ENCODE measurements at regions not wholly inside any gene's neighbourhood (a gene's known extent, or its start where the extent isn't known, plus 50 kb on each side); places are given as distances from the start of the nearest gene placed in this dataset.

DNA sequence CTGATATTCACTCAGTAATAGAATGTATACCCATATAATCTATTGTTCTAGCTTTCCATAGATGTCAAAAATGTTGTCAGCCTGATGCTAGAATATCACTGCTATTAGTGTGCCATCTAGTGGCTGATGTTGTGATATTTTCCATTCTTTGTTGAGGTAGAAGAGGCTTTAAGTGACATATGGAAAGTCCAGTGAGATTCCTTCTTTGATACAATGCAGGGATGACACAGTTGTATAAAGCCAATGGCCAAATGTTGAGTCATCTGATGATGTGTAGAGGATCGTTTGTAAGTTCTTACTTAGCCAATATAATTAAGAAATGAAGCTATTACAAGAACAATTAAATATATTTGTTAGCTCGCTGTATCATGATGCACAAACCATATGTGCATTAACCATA, 58.1 kb upstream of the PCED1B start:
- peaks cover 34% of the 10 kb centered on the region for H3K4me1 Mint-ChIP-seq (ENCODE audit: insufficient read depth, unreplicated experiment)
- no TSS peak for BruUV-seq (replicated peaks)
- no peaks in the 10 kb centered on the region for H3K36me3 Mint-ChIP-seq (ENCODE audit: insufficient read depth, unreplicated experiment)
- ChIA-PET POLR2A (interaction anchor here (0.6 to 1.2 kb wide), 5 partner anchors 22 to 950 kb away, joined by 3 read pairs; no protein-coding TSS in a partner anchor), CTCF (interaction anchor here (0.5 to 3.2 kb wide), 50 partner anchors 9 to 1176 kb away, joined by 3 to 40 read pairs (median 3); no protein-coding TSS in a partner anchor)
- no peaks in the 10 kb centered on the region for H3K9me3 Mint-ChIP-seq (ENCODE audit: unreplicated experiment)
- peak; percentile 86 for DNase-seq (ENCODE audit: unreplicated experiment)
- TF ChIP-seq, protein P1, sequence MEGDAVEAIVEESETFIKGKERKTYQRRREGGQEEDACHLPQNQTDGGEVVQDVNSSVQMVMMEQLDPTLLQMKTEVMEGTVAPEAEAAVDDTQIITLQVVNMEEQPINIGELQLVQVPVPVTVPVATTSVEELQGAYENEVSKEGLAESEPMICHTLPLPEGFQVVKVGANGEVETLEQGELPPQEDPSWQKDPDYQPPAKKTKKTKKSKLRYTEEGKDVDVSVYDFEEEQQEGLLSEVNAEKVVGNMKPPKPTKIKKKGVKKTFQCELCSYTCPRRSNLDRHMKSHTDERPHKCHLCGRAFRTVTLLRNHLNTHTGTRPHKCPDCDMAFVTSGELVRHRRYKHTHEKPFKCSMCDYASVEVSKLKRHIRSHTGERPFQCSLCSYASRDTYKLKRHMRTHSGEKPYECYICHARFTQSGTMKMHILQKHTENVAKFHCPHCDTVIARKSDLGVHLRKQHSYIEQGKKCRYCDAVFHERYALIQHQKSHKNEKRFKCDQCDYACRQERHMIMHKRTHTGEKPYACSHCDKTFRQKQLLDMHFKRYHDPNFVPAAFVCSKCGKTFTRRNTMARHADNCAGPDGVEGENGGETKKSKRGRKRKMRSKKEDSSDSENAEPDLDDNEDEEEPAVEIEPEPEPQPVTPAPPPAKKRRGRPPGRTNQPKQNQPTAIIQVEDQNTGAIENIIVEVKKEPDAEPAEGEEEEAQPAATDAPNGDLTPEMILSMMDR (IDR thresholded peaks at IDR 0.05; ENCODE audit: unreplicated experiment): peak; percentile 57
- no peak overlapping the region for H3K4me3 Mint-ChIP-seq (ENCODE audit: unreplicated experiment)
- no peaks in the 10 kb centered on the region for H3K27me3 Mint-ChIP-seq (ENCODE audit: insufficient read depth, unreplicated experiment)
- no peak overlapping the region for H3K27ac Mint-ChIP-seq (ENCODE audit: low read depth, unreplicated experiment)
- intact Hi-C loops (cut with micrococcal nuclease): loop anchor here (1.0 to 10.0 kb wide), 7 partner anchors 37 to 949 kb away; partner anchors contain the start of gene SLC38A2

DNA sequence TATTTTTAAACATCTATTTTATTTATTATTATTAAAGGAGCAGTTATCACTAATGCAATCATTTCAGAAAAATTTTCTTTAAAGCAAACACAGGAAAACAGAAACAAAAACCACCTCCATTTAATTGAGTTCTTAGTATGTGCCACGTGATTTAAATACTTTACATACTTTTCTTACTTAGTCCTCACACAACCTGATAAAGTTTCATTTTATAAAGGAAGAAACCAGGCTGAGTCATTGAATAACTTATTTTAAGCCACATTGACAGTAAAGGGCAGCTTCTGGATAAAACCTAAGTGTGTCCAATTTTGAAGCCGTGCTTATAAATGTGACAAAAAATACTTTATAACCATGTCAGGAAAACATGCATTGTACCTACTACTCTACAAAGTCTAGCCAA, 57.1 kb upstream of the PCED1B start:
- Mint-ChIP-seq H3K9me3 (ENCODE audit: unreplicated experiment) (no peaks in the 10 kb centered on the region), H3K36me3 (ENCODE audit: insufficient read depth, unreplicated experiment) (no peaks in the 10 kb centered on the region), H3K4me1 (ENCODE audit: insufficient read depth, unreplicated experiment) (peaks cover 31% of the 10 kb centered on the region), H3K27ac (ENCODE audit: low read depth, unreplicated experiment) (no peak overlapping the region), H3K27me3 (ENCODE audit: insufficient read depth, unreplicated experiment) (no peaks in the 10 kb centered on the region), H3K4me3 (ENCODE audit: unreplicated experiment) (no peak overlapping the region)
- POLR2A ChIA-PET: no interaction called here
- no TSS peak for BruUV-seq (replicated peaks)
- CTCF ChIA-PET: interaction anchor here (0.6 to 3.2 kb wide), 11 partner anchors 8 to 898 kb away, joined by 3 to 26 read pairs (median 4); no protein-coding TSS in a partner anchor
- peak; percentile 40 for DNase-seq (ENCODE audit: unreplicated experiment)
- intact Hi-C loops (cut with micrococcal nuclease): loop anchor here (5.0 to 10.0 kb wide), 2 partner anchors 537 to 650 kb away; partner anchors contain the start of gene SLC38A2
- TF ChIP-seq, protein P1 (IDR thresholded peaks at IDR 0.05; ENCODE audit: unreplicated experiment): no peak

DNA sequence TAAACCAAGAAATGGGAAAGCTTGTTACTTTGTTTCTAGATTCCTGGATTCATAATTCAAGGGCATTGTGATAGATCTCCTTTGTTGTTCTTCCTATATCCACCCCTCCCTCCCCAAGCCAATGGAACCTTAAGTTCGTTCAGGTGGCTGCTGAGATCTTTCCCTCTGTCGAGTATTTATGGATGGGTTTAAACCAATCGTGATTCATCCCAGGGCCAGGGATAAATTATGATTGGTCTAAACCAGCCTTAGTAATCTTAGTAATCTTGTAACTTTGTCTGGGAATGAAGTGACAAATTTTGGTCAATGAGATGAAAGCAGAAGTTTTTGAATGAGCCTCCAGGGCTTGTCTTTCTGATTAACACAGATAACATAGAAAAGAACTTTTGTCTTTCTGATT, 56.1 kb upstream of the PCED1B start:
- TF ChIP-seq, protein P1 (IDR thresholded peaks at IDR 0.05; ENCODE audit: unreplicated experiment): no peak
- peak overlapping the region; percentile 19 for H3K27ac Mint-ChIP-seq (ENCODE audit: low read depth, unreplicated experiment)

DNA sequence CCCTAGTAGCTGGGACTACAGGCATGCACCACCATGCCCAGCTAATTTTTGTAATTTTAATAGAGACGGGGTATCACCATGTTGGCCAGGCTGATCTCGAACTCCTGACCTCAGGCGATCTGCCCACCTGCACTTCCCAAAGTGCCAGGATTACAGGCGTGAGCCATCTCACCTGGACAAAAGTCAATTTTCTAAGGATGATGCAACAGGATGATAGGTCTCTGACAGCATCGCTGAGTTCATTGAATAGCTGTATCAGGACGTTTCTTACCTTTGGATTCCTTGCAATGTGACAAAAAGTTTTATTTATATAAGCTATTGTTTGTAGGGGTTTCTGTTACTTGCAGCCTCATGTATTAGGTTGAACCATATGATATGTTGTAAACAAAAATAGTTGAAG, 55.5 kb upstream of the PCED1B start:
- ChIA-PET POLR2A (interaction anchor here (0.6 to 1.0 kb wide), 2 partner anchors 54 to 320 kb away, joined by 3 to 5 read pairs; no protein-coding TSS in a partner anchor), CTCF (interaction anchor here (0.6 to 1.5 kb wide), 5 partner anchors 9 to 899 kb away, joined by 3 to 10 read pairs (median 5); no protein-coding TSS in a partner anchor)
- Mint-ChIP-seq H3K36me3 (ENCODE audit: insufficient read depth, unreplicated experiment) (no peaks in the 10 kb centered on the region), H3K4me3 (ENCODE audit: unreplicated experiment) (no peak overlapping the region), H3K4me1 (ENCODE audit: insufficient read depth, unreplicated experiment) (peaks cover 19% of the 10 kb centered on the region), H3K9me3 (ENCODE audit: unreplicated experiment) (no peaks in the 10 kb centered on the region), H3K27me3 (ENCODE audit: insufficient read depth, unreplicated experiment) (no peaks in the 10 kb centered on the region), H3K27ac (ENCODE audit: low read depth, unreplicated experiment) (peak overlapping the region; percentile 19)
- TF ChIP-seq, protein P1 (IDR thresholded peaks at IDR 0.05; ENCODE audit: unreplicated experiment): no peak
- no TSS peak for BruUV-seq (replicated peaks)
- intact Hi-C loops (cut with micrococcal nuclease): loop anchor here (5.0 to 10.0 kb wide), 2 partner anchors 539 to 652 kb away; partner anchors contain the start of gene SLC38A2
- DNase-seq (ENCODE audit: unreplicated experiment): peak; percentile 49

More for the DNA sequence above, 56.1 kb upstream of the PCED1B start:
- Mint-ChIP-seq H3K27me3 (ENCODE audit: insufficient read depth, unreplicated experiment) (no peaks in the 10 kb centered on the region), H3K4me3 (ENCODE audit: unreplicated experiment) (no peak overlapping the region), H3K9me3 (ENCODE audit: unreplicated experiment) (no peaks in the 10 kb centered on the region), H3K36me3 (ENCODE audit: insufficient read depth, unreplicated experiment) (no peaks in the 10 kb centered on the region), H3K4me1 (ENCODE audit: insufficient read depth, unreplicated experiment) (peaks cover 21% of the 10 kb centered on the region)
- ChIA-PET POLR2A (interaction anchor here (0.7 kb wide), 1 partner anchor 703 kb away, joined by 3 read pairs; no protein-coding TSS in a partner anchor), CTCF (interaction anchor here (1.2 to 1.5 kb wide), 2 partner anchors 9 to 898 kb away, joined by 4 to 10 read pairs; no protein-coding TSS in a partner anchor)
- no peak for DNase-seq (ENCODE audit: unreplicated experiment)
- BruUV-seq (replicated peaks): no TSS peak
- intact Hi-C loops (cut with micrococcal nuclease): loop anchor here (5.0 to 10.0 kb wide), 2 partner anchors 539 to 651 kb away; partner anchors contain the start of gene SLC38A2

Data from MCF 10A (cell line).